ENCODE measurements at regions not wholly inside any gene's neighbourhood (a gene's known extent, or its start where the extent isn't known, plus 50 kb on each side); places are given as distances from the start of the nearest gene placed in this dataset.

DNA sequence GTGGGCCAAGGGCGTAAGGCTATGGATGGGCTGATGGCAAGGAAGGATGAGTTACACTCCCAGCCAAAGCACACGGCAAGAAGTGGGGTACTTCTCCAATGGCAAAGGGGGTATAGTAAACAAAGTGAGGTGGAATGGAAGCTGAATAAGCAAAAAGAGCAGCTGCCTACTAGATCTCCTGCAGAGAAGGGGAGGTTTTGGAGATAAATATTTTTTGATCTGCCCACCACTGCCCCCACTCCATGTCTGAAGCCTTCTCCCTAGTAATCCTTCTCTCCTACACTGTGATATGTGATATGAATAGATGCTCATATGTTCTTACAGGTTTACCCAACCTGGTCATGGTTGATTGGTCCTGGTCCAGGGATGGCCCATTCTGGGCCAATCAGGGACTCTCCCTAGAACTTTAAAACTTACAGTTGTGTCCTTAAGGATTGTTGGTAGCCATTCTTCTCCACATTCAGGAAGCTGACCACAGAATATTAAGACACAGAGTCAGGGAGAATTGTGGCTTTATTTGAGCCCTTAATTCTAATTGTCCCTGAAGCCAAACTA, 436.8 kb downstream of the OMA1 start:
- TF ChIP-seq POU6F1 (CRISPR knock-in tag; IDR thresholded peaks at IDR 0.05; ENCODE audit: borderline replicate concordance, low read depth) = no peak
- TF ChIP-seq ARNTL (CRISPR knock-in tag; IDR thresholded peaks at IDR 0.05; ENCODE audit: borderline replicate concordance, low read depth) = no peak
- no peak for TF ChIP-seq ZNF565 (CRISPR knock-in tag; conservative IDR thresholded peaks at IDR 0.05; ENCODE audit: low read depth)
- no peak for TF ChIP-seq OSR1 (CRISPR knock-in tag; IDR thresholded peaks at IDR 0.05)
- TF ChIP-seq CSDC2 (CRISPR knock-in tag; IDR thresholded peaks at IDR 0.05) = no peak
- no peak for TF ChIP-seq PPARA (CRISPR knock-in tag; IDR thresholded peaks at IDR 0.05; ENCODE audit: borderline replicate concordance)
- no peak for TF ChIP-seq GLIS3 (CRISPR knock-in tag; IDR thresholded peaks at IDR 0.05)
- no peak for TF ChIP-seq TOX (CRISPR knock-in tag; IDR thresholded peaks at IDR 0.05; ENCODE audit: borderline replicate concordance)
